Panc1 (cell line): ENCODE measurements at regions not wholly inside any gene's neighbourhood (a gene's known extent, or its start where the extent isn't known, plus 50 kb on each side); places are given as distances from the start of the nearest gene placed in this dataset.

Source experiments
- POLR2AphosphoS5 ChIP-seq: IDR thresholded peaks from 2 replicates; pipeline ENCODE4 v1.6.1; 2012; ENCODE audit warnings: mild to moderate bottlenecking, low read depth, low read length, moderate library complexity
- SIN3A ChIP-seq: IDR thresholded peaks from 2 replicates; pipeline ENCODE4 v1.6.1; 2012; ENCODE audit warnings: low read depth, mild to moderate bottlenecking, low read length, moderate library complexity, borderline replicate concordance; ENCODE audit not compliant: insufficient read depth
- TF ChIP-seq, protein P1 (sequence below): fragments of 450-650 bp; IDR thresholded peaks from 2 replicates; pipeline ENCODE4 v1.5.1; 2017; ENCODE audit warnings: mild to moderate bottlenecking

DNA sequence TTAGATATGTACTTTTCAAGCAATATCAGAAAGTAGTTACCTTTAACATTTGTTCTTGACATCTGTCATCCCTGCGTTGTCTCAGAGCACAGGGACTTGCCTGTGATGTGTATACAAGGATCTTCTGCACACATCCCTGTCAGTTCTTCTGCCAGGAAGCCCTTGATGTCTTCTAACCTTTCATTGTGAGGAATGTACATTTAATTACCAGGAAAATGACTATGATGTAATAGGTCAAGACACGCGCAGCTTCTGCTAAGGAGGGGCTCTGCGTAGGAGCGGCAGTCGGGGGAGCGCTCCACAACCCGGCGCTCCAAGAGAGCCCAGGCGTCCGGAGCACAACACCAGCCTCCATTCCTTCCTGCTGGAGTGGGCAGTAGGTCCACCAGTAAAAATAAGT is 119.7 kb downstream of the IRX2 start:
- TF ChIP-seq POLR2AphosphoS5 = no peak
- TF ChIP-seq, protein P1, sequence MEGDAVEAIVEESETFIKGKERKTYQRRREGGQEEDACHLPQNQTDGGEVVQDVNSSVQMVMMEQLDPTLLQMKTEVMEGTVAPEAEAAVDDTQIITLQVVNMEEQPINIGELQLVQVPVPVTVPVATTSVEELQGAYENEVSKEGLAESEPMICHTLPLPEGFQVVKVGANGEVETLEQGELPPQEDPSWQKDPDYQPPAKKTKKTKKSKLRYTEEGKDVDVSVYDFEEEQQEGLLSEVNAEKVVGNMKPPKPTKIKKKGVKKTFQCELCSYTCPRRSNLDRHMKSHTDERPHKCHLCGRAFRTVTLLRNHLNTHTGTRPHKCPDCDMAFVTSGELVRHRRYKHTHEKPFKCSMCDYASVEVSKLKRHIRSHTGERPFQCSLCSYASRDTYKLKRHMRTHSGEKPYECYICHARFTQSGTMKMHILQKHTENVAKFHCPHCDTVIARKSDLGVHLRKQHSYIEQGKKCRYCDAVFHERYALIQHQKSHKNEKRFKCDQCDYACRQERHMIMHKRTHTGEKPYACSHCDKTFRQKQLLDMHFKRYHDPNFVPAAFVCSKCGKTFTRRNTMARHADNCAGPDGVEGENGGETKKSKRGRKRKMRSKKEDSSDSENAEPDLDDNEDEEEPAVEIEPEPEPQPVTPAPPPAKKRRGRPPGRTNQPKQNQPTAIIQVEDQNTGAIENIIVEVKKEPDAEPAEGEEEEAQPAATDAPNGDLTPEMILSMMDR = no peak
- no peak for TF ChIP-seq SIN3A
